GM18867 (cell line): ENCODE measurements at regions not wholly inside any gene's neighbourhood (a gene's known extent, or its start where the extent isn't known, plus 50 kb on each side); places are given as distances from the start of the nearest gene placed in this dataset.

Experiments
- ATAC-seq: cut with Tn5 transposase; IDR thresholded peaks from one replicate; pipeline ENCODE4 v1.9.1; 2021; ENCODE audit warnings: mild to moderate bottlenecking, moderate library complexity; ENCODE audit not compliant: unreplicated experiment

DNA sequence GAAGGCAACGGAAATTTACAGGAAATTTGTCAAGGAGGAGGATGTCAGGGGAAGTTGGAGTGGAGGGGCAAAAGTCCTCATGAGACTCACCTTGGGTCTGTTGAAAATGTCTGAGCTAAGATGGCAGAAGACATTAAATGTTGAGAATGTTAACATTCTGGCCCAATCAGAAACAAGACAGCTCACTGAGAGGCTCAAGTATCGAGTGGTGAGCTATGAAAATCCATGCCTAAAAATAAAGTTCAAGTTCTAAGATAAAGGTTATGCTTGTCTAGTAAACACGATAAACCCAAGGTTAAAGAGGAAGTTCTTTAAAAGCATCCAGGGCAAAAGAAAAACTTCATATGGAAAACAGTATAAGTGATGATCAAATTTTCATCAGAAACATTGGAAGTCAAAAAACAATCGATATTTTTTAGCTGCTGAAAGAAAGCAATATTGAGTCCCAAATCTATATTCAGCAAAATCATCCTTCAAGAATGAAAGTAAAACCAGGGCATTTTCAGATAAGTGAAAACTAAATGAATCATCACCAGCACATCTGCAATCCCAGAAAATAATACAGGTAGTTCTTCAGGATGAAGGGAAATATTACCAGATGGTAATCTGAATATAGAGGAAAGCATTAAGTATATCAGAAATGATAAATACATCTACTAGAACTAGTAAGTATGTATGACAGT lies 462.4 kb downstream of the TLL1 start:
- ATAC-seq: peak; percentile 77

DNA sequence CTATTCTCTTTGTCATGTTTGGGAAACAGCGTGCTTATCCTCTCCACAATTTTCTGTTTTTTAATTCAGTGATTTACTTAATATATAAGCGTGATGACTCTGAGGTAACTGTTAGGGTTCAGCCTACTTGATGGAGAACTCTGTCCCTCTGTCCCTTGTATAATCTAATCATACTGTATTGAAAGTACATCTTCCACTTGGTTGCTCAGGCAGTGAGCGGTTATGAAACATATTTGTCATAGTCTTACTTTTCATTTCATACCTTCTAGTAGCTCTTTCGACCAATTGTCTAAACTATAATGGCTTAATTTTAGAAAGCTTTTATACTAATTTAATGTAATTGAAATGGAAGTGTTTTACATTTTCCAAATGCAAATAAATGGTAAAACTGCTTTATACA lies 469.0 kb downstream of the TLL1 start:
- ATAC-seq: peak; percentile 88

DNA sequence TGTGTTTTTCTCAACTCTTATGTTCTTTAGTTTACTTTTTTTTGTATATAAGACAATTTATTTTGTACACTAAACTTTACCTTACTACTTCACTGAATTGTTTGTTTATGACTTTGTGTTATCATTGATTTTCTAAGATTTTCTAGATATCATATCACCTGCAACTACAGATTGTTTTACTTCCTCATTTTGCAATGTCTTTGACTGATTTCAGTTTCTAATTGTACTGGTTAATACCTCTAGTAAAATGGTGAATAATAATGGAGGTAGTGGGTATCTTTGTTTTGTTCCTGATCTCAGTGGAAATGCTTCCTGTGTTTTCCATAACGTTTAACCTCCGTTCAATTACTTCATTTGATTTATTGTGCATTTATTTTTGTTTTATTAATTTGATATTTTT lies 490.2 kb downstream of the TLL1 start:
- ATAC-seq: peak; percentile 83

DNA sequence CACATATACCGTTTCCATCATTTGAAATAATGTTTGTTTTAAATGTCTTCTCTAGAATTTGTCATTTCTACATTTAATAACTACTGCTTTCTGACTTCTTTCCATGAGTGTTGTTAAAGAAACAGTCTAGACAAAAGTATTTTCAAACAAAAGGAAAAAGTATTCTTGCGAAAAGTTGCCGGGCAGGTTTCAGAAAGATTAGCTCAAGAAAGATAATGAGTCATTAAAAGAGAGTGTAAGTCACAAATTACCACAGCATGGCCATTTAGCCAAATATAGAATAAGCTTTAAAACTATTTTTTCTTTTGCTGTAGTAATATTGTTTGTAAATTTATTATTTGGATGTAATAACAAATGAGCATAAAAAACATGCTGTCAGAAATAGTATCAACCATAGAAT lies 493.0 kb downstream of the TLL1 start:
- no peak for ATAC-seq

DNA sequence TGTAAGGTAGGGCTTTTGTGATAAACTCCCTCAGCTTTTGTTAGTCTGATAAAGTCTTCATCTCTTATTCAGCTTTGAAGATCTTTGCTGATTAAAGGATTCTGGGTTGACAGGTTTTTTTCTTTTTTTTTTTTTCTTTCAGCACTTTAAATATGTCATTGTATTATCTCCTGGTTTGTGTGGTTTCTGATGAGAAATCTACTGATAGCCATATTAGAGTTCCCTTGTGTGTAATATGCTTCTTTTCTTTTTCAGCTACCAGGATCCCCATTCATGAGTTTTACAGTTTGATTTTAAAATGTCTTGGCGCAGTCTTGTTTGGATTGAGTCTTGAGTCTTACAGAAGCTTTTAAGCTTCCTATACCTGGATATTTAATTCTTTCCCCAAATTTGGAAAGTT lies 504.5 kb downstream of the TLL1 start:
- ATAC-seq: no peak

DNA sequence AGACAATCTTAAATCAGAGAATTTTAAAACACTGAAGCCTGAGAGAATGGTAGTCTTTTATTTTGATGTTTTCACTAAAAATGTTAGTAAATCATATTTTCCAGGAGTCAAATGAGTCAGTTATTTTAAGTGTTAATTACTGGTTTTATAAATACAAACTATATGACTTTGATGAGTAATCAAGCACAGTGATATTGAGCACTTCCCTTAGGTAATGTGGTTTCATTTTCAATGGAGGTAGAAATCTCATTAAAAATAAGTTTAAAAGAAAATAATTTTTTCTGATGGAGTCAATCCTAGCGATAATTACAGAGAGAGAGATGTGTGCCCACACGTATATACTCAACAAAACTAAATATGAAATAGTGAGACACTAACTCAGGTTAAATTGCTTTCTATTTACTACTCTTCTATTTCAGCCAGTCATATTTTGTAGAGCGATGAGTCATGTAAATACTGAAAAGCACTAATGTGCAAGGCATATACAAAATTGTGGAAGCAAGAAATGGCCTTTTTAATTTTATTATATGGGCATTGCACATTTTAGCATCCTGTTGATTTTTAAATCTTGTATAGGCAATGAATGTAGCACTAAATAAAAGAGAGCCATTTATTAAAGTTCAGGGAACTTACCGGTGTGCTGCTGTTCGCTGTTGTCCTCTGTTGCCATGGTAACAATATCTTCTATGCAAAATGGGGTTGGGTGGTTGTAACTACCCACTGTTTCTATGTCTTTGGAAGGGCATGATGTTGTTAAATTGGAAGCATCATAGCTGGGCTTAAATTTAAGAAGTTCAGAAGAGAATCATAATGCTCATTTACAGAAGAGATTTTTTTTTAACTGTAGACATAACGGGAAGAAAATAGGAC lies 513.7 kb downstream of the TLL1 start:
- peak; percentile 77 for ATAC-seq

DNA sequence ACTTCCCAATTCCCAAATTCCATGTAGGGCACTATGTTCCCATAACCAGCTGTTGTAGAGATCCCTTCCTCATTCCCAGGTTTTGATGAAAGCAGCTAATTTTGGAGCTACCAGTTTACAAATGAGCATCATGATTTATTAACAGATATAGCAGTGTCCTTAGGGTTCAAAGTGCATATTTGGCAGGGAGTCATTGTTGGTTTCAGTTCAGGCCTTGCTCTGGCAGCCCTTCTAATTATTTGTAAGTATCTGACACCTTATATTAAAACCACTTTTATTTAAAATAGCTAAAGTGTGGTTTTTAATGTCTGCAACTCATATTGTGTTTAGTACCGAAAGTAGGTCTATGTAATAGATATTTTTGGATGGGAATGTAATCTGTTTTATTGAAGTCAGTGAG lies 518.5 kb downstream of the TLL1 start:
- no peak for ATAC-seq

DNA sequence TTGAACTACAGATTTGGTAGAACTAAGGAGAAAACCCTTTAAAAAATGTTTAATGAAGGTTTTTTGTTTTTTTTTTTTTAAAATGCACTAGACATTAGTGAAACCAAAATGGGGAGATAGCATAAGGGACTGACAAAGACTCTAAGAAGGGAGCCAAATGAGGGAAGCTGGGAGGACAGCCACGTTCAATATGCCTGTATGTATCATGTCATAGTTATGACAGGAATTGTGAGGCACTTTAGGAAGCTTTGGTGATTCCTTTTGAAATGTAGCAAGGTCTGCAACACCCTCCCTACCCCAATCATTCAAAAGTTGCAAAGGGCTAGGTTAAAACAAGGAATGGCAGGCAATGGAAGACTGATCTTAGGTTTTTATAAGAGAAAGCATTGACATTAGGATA lies 526.0 kb downstream of the TLL1 start:
- ATAC-seq: no peak

DNA sequence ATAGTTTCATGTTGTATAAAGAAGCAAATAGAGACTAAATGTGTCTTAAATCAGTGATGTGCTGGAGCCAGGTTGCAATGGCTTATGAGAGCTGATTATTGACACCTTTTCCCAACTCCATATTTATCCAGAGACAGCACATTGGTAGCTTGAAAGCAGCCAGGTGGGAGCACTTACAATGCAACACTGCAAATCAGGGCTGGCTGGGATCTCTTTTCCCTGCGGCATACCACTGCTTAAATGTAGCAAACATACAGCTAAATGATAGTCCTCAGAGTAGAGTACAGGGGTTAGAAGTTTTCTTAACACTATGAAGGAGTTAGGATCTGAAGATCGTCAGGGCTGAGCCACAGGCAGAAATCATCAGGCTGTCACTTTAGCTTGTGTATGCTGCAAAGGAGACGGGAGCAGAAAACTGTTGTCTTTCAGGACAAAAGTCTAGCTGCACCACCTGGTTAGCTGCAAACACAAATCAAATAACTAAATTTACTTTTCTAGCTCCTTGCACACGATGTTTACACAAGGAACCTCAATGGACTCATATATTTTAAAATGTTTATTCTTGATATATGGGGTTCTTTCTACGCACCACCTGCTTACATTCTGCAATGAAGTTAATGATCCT lies 527.3 kb downstream of the TLL1 start:
- no peak for ATAC-seq

DNA sequence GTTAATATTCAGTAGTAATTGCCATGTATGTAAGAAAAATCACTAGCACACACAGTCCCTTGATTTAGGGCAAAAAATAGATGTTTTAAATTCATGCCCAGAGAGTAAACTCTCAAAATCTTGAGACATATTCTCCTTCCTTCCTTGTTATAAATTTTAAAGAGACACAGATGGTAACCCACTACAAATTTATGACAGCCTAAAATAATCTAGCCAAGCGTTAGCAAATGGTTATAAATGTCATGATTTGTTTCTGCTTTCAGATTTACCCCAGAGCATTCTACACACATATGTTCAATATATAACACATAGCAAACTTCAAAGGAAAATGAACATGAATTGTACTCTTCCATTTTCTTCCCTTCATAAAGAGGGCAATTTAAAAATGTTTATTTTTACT lies 540.3 kb downstream of the TLL1 start:
- ATAC-seq: no peak

DNA sequence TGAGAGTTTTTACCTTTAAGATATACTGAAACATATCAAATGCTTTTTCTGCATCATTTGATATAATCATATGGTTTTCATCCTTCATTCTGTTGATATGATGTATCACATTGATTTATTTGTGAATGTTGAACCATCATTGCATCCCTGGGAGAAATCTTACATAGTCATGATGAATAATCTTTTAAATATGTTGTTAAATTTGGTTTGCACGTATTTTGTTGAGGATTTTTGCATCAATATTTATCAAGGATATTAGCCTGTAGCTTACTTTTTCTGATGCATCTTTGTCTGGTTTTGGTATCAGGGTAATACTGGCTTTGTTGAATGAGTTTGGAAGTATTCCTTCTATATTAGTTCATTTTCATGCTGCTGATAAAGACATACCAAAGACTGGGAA lies 541.4 kb downstream of the TLL1 start:
- no peak for ATAC-seq

DNA sequence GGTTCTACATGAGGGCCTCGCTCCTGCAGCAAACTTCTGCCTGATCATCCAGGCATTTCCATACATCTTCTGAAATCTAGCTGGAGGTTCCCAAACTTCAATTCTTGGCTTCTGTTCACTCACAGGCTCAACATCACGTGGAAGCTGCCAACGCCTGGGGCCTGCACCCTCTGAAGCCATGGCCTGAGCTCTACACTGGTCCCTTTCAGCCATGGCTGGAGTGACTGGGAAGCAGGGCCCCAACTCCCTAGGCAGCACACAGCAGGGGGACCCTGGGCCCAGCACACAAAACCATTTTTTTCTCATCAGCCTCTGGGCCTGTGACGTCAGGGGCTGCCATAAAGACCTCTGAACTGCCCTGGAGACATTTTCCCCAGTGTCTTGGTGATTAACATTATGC lies 542.7 kb downstream of the TLL1 start:
- no peak for ATAC-seq

DNA sequence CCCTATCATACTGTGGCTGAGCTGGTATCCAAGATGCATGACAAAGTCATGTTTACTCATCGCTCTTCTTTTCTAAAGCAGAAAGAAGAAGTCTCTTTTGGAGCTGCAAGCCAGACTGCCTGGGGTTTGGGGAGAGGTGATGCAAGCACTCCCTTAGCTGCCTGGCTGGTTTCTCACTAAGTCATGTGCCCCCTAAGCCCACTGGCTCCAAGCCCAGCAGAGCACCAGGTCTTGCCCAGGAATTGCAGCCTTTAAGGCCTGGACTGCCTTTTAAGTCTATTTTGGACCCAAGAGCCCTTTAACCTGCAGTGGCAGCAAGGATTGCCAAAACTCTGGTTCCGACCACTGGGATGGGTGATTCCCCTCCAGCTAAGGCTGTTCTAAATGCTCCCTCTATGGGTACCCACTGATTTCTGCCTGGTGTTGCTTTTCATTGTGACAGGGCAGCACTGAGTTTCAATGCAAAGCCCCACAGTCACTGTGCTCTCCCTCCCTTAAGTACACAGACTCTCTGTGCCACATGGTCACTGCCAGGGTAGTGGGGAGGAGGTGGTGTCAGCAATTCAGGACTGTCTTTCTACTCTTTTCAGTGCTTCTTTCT lies 548.6 kb downstream of the TLL1 start:
- no peak for ATAC-seq

DNA sequence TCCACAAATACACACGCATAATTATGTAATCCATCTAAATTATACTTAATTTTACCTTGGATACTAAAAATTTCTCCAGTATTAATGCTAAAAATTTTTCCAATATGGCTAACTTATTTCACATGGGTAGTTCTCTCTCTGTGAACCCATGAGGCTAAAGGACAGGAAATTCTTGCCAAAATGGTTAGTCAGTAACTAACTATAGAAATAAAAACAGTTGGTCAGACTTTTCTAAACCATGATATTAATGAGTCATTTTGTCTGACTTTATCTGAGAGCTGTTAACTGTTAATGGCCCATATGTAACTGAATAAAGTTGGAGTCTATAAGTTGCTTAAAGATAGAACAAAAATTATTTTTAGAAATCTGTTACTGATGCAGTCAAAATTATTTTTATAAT lies 549.4 kb downstream of the TLL1 start:
- ATAC-seq: no peak

DNA sequence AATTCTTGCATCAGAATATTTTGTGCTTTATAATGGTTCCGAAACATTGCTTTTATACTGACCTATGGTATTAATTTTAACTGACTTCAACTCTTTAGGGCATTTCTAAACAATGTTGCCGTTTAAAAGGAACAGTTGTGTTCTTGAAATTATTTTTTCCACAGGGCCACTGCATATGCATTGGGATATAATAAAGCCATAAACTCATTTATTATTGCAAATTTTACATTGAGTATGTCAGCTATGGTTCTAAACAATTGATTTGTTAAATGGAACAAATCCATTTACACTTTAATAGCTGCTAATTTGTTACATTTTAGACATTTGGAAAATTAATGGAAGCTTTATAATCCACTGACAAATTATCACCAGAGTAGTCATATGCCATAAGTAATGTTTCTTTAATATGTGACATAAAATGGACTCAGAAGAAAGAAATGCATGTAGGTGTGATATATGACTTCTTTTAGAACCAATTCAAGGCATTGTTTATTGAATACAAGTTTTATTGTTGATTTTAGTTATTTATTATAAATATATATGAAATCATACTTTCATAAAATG lies 553.3 kb downstream of the TLL1 start:
- ATAC-seq: no peak

DNA sequence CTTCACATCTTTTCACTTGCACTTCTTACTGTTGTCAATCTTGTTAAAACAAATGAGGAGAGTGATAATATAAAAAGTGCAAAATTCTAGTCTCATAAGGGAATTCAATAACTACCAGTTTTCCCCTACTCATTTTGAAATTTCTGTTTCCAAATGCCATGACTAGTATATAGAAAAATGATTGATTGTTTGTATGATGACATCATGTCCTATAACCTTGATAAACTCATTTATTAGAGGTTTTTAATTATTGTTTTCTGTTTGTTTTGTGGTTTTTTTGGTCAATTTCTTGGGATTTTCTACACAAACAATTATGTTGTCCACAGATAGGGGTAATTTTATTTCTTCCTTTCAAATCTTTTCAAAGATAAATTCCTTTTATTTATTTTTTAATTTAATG lies 559.1 kb downstream of the TLL1 start:
- no peak for ATAC-seq

DNA sequence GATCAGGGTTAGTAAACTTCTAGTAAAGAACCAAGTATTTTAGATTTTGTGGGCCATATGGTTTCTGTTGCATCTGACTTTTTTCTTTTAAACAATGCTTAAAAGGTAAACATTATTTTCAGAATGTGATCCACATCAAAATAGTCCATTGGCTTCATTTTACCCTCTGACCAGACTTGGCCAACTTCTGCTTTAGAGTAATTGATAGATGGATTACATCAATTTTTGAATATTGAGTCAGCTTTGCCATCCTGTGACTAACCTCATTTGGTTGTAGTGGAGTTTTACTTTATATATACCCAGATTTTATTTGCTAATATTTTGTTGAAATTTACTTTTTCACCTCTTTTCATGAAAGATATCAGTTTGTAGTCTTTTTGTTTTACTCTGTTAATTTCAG lies 559.8 kb downstream of the TLL1 start:
- no peak for ATAC-seq

DNA sequence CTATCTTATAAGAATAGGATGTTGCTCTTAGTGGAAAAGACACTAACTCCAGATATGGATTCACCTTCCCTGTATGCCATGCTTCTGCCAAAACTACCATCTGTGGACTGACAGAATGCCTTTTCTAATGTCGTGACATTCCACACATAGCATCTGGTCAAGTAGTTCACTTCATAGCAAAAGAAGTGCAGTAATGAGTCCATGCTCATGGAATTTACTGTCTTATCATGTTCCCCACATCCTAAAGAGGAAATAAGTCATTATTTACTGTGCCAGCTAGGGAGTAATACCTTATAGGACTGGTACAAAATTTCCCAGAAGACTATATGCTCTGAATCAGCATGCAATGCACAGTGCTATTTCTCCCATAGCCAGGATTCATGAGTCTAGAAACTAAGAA lies 562.4 kb downstream of the TLL1 start:
- ATAC-seq: no peak

DNA sequence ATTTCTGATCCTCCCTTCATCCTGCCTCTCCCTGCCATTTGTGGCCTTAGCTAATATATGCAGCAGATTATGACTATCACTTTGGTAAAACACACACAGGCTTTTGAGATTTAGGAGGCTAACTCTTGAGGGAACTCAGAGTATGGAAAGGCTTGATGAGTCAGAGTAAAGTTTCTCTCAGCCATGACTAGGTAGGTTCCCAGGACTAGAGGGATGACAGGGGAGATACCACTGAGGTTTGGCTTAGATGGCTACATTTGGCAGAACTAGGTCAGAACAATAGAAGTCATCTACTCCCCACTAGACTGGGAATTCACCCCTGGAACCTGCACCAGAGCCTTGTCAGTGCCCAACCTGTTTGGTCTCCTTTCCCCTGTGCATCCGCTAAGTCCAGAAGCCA lies 585.7 kb downstream of the TLL1 start:
- no peak for ATAC-seq

DNA sequence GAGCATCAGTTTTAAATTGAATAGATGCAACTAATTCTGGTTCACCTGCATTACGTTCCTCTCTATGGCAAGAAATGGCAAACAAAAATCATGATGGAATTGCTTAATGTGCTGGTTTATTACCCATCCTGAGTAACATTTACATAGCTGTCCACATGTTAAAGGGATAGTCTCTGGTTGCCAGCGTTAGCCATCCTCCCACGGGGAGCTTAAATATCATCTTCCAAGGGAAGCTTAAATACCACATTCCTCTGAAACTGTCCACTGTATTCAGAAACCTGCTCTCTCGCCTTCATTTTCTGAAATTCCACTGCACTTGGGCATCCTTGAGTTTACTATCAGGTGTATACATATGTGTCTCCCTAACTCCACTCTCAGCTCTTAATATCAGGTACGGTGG lies 586.6 kb downstream of the TLL1 start:
- no peak for ATAC-seq

DNA sequence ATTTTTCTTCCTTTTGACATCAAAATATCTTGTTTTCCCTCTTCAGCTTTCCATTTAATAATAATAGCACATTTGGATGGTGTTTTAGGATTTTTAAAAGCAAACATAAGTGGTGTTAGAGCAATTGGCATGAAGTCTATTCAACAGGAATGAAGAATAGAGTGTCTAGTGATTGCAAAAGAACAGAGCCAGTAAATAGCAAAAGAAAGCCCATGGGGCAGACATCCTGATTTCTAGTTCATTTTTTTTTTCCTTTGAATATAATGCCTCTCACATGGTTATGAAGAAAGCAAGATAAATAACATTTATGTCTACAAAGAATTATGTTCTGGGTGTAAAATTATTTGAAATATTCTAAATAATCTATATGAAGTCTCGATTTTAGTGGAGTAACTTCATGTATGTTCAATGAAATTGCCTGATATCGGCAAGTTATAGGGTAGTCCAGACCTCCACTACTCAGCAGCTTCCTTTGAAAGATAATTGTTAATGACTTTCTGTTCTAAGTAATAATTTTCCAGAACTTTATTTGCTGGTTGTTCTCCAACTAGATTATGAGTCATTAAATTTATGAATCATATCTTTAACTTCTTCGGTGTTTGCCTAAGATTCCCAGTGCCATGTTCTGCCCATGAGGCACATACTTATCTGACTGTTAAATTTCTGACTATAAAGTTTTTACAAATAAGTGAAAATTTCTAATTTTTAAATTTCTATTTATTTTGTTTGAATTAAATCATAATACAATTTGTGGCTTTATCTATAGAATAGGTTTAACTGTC lies 587.9 kb downstream of the TLL1 start:
- no peak for ATAC-seq
